Skeletal muscle cell (primary cell): ENCODE measurements at regions not wholly inside any gene's neighbourhood (a gene's known extent, or its start where the extent isn't known, plus 50 kb on each side); places are given as distances from the start of the nearest gene placed in this dataset.

Experiments
- DNase-seq: peaks from one replicate; pipeline ENCODE4 v3.0.0-alpha.2; 2010; ENCODE audit warnings: low read depth
- H3K4me3 ChIP-seq: 2 replicates; pipeline ENCODE4 v1.5.1; 2011; ENCODE audit warnings: low read depth, mild to moderate bottlenecking, control low read depth, low read length, moderate library complexity

- H3K4me3 ChIP-seq = no peak overlapping the region
- no peak for DNase-seq
These were observed 2139.1 kb downstream of the PCDH9 start for GRCh38 chr13:65091031-65091430.

DNA sequence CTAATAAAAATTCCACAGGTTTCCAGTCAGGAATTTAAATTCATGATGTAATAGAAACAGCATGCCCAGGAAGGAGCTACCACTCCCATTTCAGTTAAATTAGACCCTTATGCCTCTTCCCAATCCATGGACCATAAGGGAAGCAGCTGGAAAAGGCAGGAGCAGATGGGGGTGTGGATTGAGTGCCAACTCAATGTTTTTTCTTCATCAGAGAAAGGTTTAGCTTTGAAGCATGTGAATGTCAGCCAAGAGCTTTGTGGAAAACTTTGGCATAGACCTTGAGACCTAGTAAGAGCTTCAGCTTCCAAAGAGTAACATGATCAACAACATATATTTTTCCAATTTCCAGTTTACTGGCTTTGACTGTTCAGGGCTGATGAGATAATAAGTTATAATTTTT, 2139.9 kb downstream of the PCDH9 start:
- no peak overlapping the region for H3K4me3 ChIP-seq
- DNase-seq = no peak

GRCh38 chr13:65088906-65089305, 2141.2 kb downstream of the PCDH9 start:
- DNase-seq = no peak
- H3K4me3 ChIP-seq = no peak overlapping the region

GRCh38 chr13:65085977-65086376, 2144.2 kb downstream of the PCDH9 start:
- DNase-seq = no peak
- H3K4me3 ChIP-seq = no peak overlapping the region

DNA sequence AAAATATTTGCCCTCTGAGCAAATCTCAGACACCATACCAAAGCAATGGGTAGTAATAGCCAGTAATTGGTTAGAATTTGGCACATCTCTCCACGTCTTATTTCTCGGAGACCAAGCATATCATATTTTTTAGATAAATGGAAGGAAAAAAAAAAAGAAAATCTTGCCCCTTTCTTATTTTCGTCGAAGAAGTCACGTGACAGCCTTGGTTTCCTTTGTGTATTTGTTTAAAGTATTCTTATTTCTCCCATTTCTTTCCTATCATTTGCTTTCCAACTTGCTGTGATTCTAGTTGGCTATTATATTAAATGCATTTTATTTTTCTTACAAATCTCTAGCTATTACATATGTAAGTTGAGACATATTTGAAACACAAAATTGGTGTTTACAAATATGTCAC, 2155.9 kb downstream of the PCDH9 start:
- DNase-seq = no peak
- no peak overlapping the region for H3K4me3 ChIP-seq

GRCh38 chr13:65064967-65065366, 2165.2 kb downstream of the PCDH9 start:
- no peak overlapping the region for H3K4me3 ChIP-seq
- DNase-seq = no peak

DNA sequence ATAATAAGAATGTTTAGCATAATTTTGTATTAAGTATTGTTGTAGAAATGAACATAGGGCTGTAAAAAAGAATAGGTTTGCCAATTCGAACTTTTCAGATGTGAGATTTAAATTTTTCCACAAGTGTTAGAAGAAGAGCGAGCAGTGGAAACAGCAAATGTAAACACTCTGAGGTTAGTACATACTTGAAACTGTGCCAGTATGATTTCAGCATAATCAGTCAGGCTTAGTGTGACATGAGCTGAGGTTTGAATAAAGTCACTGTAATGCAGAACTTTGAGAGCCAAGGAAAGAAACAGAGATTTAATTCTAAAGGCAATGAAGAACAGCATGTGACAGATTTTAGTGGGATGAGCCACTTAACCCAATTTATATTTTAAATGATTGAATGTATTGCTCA, 2166.4 kb downstream of the PCDH9 start:
- DNase-seq = peak; percentile 66

GRCh38 chr13:65057986-65058385, 2172.2 kb downstream of the PCDH9 start:
- DNase-seq = no peak

More for the DNA sequence above, 2166.4 kb downstream of the PCDH9 start:
- H3K4me3 ChIP-seq = no peak overlapping the region

DNA sequence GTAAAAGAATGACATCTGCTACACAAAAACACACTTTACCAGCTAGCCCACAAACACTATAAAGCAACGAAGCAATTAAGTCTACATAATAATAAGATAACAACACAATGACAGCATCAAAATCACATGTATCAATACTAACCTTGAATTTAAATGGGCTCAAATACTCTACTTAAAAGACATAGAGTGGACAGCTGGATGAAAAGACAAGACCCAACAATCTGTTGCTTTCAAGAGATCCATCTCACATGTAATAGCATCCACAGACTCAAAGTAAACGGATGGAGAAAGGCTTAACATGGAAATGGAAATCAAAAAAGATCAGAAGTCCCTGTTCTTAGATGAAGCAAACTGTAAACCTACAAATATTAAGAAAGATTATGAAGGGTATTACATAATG, 2175.9 kb downstream of the PCDH9 start:
- DNase-seq = no peak
- H3K4me3 ChIP-seq = no peak overlapping the region

More at GRCh38 chr13:65057986-65058385, 2172.2 kb downstream of the PCDH9 start:
- no peak overlapping the region for H3K4me3 ChIP-seq

GRCh38 chr13:65036999-65037398, 2193.1 kb downstream of the PCDH9 start:
- H3K4me3 ChIP-seq = no peak overlapping the region
- no peak for DNase-seq

GRCh38 chr13:65035302-65035701, 2194.8 kb downstream of the PCDH9 start:
- H3K4me3 ChIP-seq = no peak overlapping the region
- no peak for DNase-seq

DNA sequence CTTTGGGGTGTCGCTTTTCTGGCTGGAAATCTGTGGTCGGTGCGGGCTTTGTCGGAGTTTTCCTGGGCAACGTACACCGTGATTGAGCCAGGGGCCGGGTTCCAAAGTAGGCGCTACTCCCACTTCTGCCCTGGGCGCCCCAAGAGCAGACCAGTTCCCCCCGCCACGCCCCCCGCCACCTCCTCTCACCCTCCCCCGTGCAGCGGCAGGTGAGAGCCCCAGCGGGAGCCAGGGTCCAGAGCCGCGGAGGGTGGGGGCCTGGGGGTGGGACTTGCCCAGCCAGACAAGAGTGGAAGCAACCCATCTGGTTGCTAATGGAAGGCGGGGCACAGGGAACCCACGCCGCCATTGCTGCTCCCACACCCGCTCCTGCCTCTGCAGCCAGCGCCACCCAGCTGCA, 2195.9 kb downstream of the PCDH9 start:
- DNase-seq = no peak
- H3K4me3 ChIP-seq = no peak overlapping the region

- H3K4me3 ChIP-seq = no peak overlapping the region
- no peak for DNase-seq
These were observed 2197.3 kb downstream of the PCDH9 start for GRCh38 chr13:65032825-65033224.

DNA sequence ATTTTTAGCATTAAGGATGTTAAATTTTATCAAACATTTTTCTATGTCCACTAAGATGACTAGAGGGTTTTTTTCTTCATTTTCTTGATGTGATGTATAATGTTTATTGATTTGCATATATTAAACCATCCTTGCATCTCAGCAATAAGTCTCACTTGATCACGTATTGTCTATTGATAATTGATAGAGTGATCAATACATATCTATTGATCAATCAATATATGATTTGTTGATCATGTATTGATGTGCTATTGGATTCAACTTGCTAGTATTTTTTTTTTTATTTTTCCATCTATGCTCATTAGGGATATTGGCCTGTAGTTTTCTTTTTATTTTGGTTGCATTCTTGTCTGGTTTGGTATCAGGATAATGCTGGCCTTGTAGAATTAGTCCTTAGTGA, 2202.0 kb downstream of the PCDH9 start:
- no peak overlapping the region for H3K4me3 ChIP-seq

GRCh38 chr13:65026505-65026904, 2203.6 kb downstream of the PCDH9 start:
- H3K4me3 ChIP-seq = no peak overlapping the region
- DNase-seq = no peak

More for the DNA sequence above, 2202.0 kb downstream of the PCDH9 start:
- DNase-seq = no peak

GRCh38 chr13:65011378-65011777, 2218.8 kb downstream of the PCDH9 start:
- H3K4me3 ChIP-seq = no peak overlapping the region
- DNase-seq = no peak

GRCh38 chr13:64997438-64997837, 2232.7 kb downstream of the PCDH9 start:
- H3K4me3 ChIP-seq = no peak overlapping the region
- no peak for DNase-seq

DNA sequence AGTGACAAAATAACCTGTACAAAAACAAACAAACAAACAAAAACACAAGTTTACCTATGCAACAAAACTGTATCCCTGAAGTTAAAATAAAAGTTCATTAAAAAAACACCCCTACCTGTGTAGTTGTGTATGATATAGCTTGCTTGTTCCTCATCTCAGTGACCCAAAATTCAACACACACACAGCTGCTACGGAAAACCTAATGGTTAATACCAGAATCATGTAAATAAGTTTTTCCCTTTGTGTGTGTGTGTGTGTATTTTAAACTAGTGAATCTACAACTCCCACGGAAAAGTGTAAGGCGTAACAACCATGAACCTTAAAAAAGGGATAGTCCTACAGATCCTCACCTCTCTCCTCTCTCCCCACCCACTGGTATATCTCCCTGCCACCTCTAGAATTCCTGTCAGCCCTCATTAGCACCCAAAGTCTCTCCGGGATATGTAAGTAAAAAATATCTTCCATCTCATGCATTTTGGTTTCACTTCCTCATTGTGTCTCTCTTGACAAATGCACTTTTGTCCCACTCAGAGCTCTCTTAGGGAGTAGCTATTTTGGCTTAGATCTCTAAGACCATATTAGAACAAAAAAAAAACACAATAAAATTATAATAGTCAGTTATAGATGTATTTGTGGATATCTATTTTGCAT, 2236.5 kb downstream of the PCDH9 start:
- no peak overlapping the region for H3K4me3 ChIP-seq
- DNase-seq = no peak

GRCh38 chr13:64992314-64992713, 2237.8 kb downstream of the PCDH9 start:
- DNase-seq = no peak
- no peak overlapping the region for H3K4me3 ChIP-seq

GRCh38 chr13:64985075-64985474, 2245.1 kb downstream of the PCDH9 start:
- DNase-seq = no peak

DNA sequence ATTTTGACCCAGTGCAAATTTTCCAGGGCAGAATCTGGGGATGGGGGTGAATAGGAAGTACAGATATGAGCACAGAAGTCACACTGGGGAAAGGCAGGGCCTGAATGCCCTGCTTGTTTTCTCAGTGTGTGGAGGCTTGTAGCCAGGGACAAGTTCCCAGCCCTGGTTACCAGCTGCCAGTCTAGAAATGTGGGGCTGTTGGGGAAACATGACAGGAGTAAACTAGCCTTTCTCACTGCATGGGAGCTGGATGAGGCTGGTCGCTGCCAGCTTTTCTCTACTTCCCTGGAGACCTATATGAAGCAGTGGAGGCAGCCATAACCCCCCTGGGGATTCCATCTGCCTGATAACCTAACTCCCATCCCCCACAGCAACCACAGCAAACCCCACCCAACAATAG, 2267.7 kb downstream of the PCDH9 start:
- H3K4me3 ChIP-seq = no peak overlapping the region
- no peak for DNase-seq

More at GRCh38 chr13:64985075-64985474, 2245.1 kb downstream of the PCDH9 start:
- no peak overlapping the region for H3K4me3 ChIP-seq

DNA sequence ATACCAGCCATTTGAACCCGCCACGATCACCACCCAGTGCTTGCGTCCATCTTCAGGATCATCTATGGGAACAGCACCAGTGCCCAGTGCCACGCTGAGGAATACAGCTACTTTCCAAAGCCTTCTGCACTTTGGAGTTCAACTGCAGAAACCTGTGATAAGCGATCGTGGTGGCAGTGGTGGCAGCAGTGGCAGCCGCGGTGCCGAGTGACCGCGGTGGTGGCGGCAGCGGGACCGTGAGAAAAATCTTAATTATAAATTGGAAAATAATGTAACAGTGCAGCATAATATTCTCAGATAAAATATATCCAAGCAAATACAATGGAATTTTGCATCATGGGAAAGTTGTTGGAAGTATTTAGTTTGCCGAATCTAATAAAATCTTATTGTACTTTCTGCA, 2270.9 kb downstream of the PCDH9 start:
- DNase-seq = no peak
- H3K4me3 ChIP-seq = no peak overlapping the region
